ENCODE measurements at regions not wholly inside any gene's neighbourhood (a gene's known extent, or its start where the extent isn't known, plus 50 kb on each side); places are given as distances from the start of the nearest gene placed in this dataset.

DNA sequence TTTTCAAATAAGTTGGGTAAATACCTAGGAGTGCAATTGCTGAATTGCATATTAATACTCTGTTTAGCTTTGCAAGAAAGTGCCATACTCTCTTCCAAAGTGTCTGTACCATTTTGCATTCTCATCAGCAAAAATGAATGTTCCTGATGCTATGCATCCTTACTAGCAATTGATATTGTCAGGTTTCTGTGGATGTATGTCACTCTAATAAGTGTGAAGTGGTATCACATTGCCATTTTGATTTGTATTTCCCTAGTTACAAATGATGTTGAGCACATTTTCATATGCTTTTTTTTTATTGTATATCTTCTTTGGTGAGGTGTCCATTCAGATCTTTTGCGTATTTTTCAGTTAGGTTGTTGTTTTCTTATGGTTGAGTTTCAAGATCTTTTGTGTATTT, 230.4 kb upstream of the MAGI2 start:
- no peak for TF ChIP-seq POLR2A (IDR thresholded peaks at IDR 0.05; ENCODE audit: low read length)
- TF ChIP-seq GATA1 (IDR thresholded peaks at IDR 0.05; ENCODE audit: low read depth, low read length) = no peak
